IMR-90 (cell line): ENCODE measurements at regions not wholly inside any gene's neighbourhood (a gene's known extent, or its start where the extent isn't known, plus 50 kb on each side); places are given as distances from the start of the nearest gene placed in this dataset.

Experiments used
- ATAC-seq: fragments of 200-7000 bp; cut with Tn5 transposase; 2 replicates; pipeline ENCODE4 v1.9.1; 2020; ENCODE audit warnings: low read depth, mild to moderate bottlenecking, moderate library complexity
- BruUV-seq: library from RNA; stranded (reverse); fragments of 400-500 nt; replicated peaks from 2 replicates; lab custom pipeline; 2021; lab: Mats Ljungman, UMichigan
- CTCF ChIA-PET: fragments of 300-600 bp; formaldehyde crosslinking; extraction: SDS; loops from one replicate; lab custom pipeline; 2021; ENCODE audit warnings: antibody characterized with exemption; lab: Yijun Ruan, JAX
- POLR2A ChIA-PET: fragments of 300-600 bp; sonication (Branson Sonifier 250); formaldehyde crosslinking; loops from one replicate; lab custom pipeline; 2022; ENCODE audit warnings: antibody characterized with exemption; ENCODE audit not compliant: unreplicated experiment; lab: Charles Lee
- DNase-seq: peaks from one replicate; pipeline ENCODE4 v3.0.0; 2013
- H2AFZ ChIP-seq: replicated peaks from 2 replicates; pipeline ENCODE3; 2013; ENCODE audit warnings: low read length, mild to moderate bottlenecking; ENCODE audit not compliant: poor library complexity
- H2AK5ac ChIP-seq: 2 replicates; pipeline ENCODE4 v1.6.1; 2013; ENCODE audit warnings: low read depth, low read length, inconsistent platforms
- H2AK9ac ChIP-seq: replicated peaks from 2 replicates; pipeline ENCODE3; 2013; ENCODE audit warnings: mild to moderate bottlenecking, low read depth, low read length, moderate library complexity; ENCODE audit not compliant: poor library complexity
- H2BK120ac ChIP-seq: 2 replicates; pipeline ENCODE4 v1.6.1; 2013; ENCODE audit warnings: low read depth, low read length, inconsistent platforms
- H2BK15ac ChIP-seq: 3 replicates; pipeline ENCODE4 v1.6.1; 2013; ENCODE audit warnings: low read depth, low read length, inconsistent platforms
- H2BK20ac ChIP-seq: 2 replicates; pipeline ENCODE4 v1.6.1; 2013; ENCODE audit warnings: low read depth, mild to moderate bottlenecking, inconsistent platforms, low read length, moderate library complexity
- H2BK5ac ChIP-seq: 2 replicates; pipeline ENCODE4 v1.6.1; 2013; ENCODE audit warnings: mild to moderate bottlenecking, low read depth, low read length, inconsistent platforms; ENCODE audit not compliant: poor library complexity, severe bottlenecking
- H3K14ac ChIP-seq: replicated peaks from 2 replicates; pipeline ENCODE4 v1.6.1; 2013; ENCODE audit warnings: low read depth, low read length, inconsistent platforms
- H3K18ac ChIP-seq: 2 replicates; pipeline ENCODE4 v1.6.1; 2013; ENCODE audit warnings: low read depth, low read length, control low read depth
- H3K23ac ChIP-seq: 2 replicates; pipeline ENCODE4 v1.6.1; 2013; ENCODE audit warnings: low read depth, low read length, inconsistent platforms
- H3K27ac ChIP-seq: 2 replicates; pipeline ENCODE4 v1.5.1; 2013; ENCODE audit warnings: mild to moderate bottlenecking, control low read depth, low read length; ENCODE audit not compliant: insufficient read depth
- H3K27me3 ChIP-seq: 2 replicates; pipeline ENCODE4 v1.6.1; 2013; ENCODE audit warnings: low read length; ENCODE audit not compliant: control insufficient read depth, insufficient read depth
- H3K36me3 ChIP-seq: 2 replicates; pipeline ENCODE4 v1.6.1; 2013; ENCODE audit warnings: low read length, mixed read lengths; ENCODE audit not compliant: control insufficient read depth, insufficient read depth
- H3K4ac ChIP-seq: 2 replicates; pipeline ENCODE4 v1.6.1; 2013; ENCODE audit warnings: low read depth, low read length, inconsistent platforms
- H3K4me1 ChIP-seq: 2 replicates; pipeline ENCODE4 v1.6.1; 2013; ENCODE audit warnings: low read length, mixed read lengths; ENCODE audit not compliant: control insufficient read depth, insufficient read depth
- H3K4me2 ChIP-seq: 2 replicates; pipeline ENCODE4 v1.6.1; 2013; ENCODE audit warnings: low read depth, mild to moderate bottlenecking, control low read depth, low read length, moderate library complexity
- H3K4me3 ChIP-seq: 2 replicates; pipeline ENCODE4 v1.5.1; 2013; ENCODE audit warnings: low read depth, mild to moderate bottlenecking, control low read depth, low read length, moderate library complexity; ENCODE audit not compliant: insufficient read depth
- H3K56ac ChIP-seq: 2 replicates; pipeline ENCODE4 v1.6.1; 2013; ENCODE audit warnings: low read length, inconsistent platforms; ENCODE audit not compliant: insufficient read depth; ENCODE audit errors: extremely low read depth
- H3K79me1 ChIP-seq, 2 experiments: 2 replicates each; pipeline ENCODE4 v1.6.1; 2013; ENCODE audit warnings: low read length in 2 of 2, inconsistent platforms in 1 of 2, low read depth in 1 of 2
- H3K9ac ChIP-seq: 2 replicates; pipeline ENCODE4 v1.6.1; 2013; ENCODE audit warnings: low read depth, low read length, control low read depth
- H3K9me1 ChIP-seq: 2 replicates; pipeline ENCODE4 v1.6.1; 2013; ENCODE audit warnings: low read length, inconsistent platforms; ENCODE audit not compliant: insufficient read depth
- H3K9me3 ChIP-seq: 2 replicates; pipeline ENCODE4 v1.6.1; 2013; ENCODE audit warnings: low read length; ENCODE audit not compliant: control insufficient read depth, insufficient read depth
- H4K20me1 ChIP-seq: 2 replicates; pipeline ENCODE4 v1.6.1; 2013; ENCODE audit warnings: low read length, inconsistent platforms; ENCODE audit not compliant: insufficient read depth
- H4K5ac ChIP-seq: 2 replicates; pipeline ENCODE4 v1.6.1; 2013; ENCODE audit warnings: mild to moderate bottlenecking, low read depth, low read length, control low read depth
- H4K8ac ChIP-seq, 2 experiments: 2 replicates each; pipeline ENCODE4 v1.6.1; 2013; ENCODE audit warnings: low read depth in 2 of 2, low read length in 2 of 2, control low read depth in 1 of 2, inconsistent platforms in 1 of 2
- H4K91ac ChIP-seq: 2 replicates; pipeline ENCODE4 v1.6.1; 2013; ENCODE audit warnings: low read depth, low read length, inconsistent platforms; ENCODE audit not compliant: insufficient read depth
- BHLHE40 ChIP-seq: fragments of 150-350 bp; IDR thresholded peaks from 2 replicates; pipeline ENCODE4 v1.6.1; 2016; ENCODE audit warnings: mild to moderate bottlenecking, low read depth, low read length
- CEBPB ChIP-seq: IDR thresholded peaks from 2 replicates; pipeline ENCODE4 v1.6.1; 2012; ENCODE audit warnings: low read depth, low read length, improper control_type of control experiment
- CHD1 ChIP-seq: IDR thresholded peaks from 2 replicates; pipeline ENCODE4 v1.6.1; 2012; ENCODE audit warnings: low read depth, low read length, improper control_type of control experiment
- FOS ChIP-seq: fragments of 150-350 bp; IDR thresholded peaks from 2 replicates; pipeline ENCODE4 v1.6.1; 2016; ENCODE audit warnings: low read depth, low read length
- MAFK ChIP-seq: IDR thresholded peaks from 2 replicates; pipeline ENCODE4 v1.6.1; 2012; ENCODE audit warnings: low read depth, low read length, improper control_type of control experiment
- MAZ ChIP-seq: IDR thresholded peaks from 2 replicates; pipeline ENCODE4 v1.6.1; 2012; ENCODE audit warnings: low read depth, mild to moderate bottlenecking, low read length, improper control_type of control experiment, moderate library complexity, borderline replicate concordance
- MXI1 ChIP-seq: IDR thresholded peaks from 2 replicates; pipeline ENCODE4 v1.6.1; 2012; ENCODE audit warnings: low read depth, mild to moderate bottlenecking, low read length, moderate library complexity, borderline replicate concordance
- NFE2L2 ChIP-seq: fragments of 150-350 bp; IDR thresholded peaks from 2 replicates; pipeline ENCODE4 v1.6.1; 2016; ENCODE audit warnings: low read depth, mild to moderate bottlenecking, low read length
- POLR2A ChIP-seq: IDR thresholded peaks from 2 replicates; pipeline ENCODE4 v1.6.1; 2012; ENCODE audit warnings: mild to moderate bottlenecking, low read depth, low read length
- RAD21 ChIP-seq: IDR thresholded peaks from 2 replicates; pipeline ENCODE4 v1.6.1; 2012; ENCODE audit warnings: low read length, improper control_type of control experiment
- RCOR1 ChIP-seq: IDR thresholded peaks from 2 replicates; pipeline ENCODE4 v1.6.1; 2012; ENCODE audit warnings: mild to moderate bottlenecking, low read length, improper control_type of control experiment; ENCODE audit not compliant: insufficient replicate concordance
- RFX5 ChIP-seq: IDR thresholded peaks from 2 replicates; pipeline ENCODE4 v1.8.0; 2012; ENCODE audit warnings: low read depth, mild to moderate bottlenecking, low read length, moderate library complexity
- SMC3 ChIP-seq: fragments of 150-350 bp; IDR thresholded peaks from 2 replicates; pipeline ENCODE4 v1.6.1; 2016; ENCODE audit warnings: low read depth, mild to moderate bottlenecking, antibody characterized with exemption, low read length, moderate library complexity
- WGBS, 2 experiments: methylation state at CpG; one replicate each; pipeline versions ENCODE4 v1.1.5 to v1.1.7; 2013; ENCODE audit warnings: missing lambda C conversion rate in 2 of 2; ENCODE audit not compliant: insufficient read length in 1 of 2; ENCODE audit errors: extremely low coverage in 2 of 2; 5-methylcytosine and 5-hydroxymethylcytosine counted together
- dilution Hi-C: fragments of 300-500 bp; cut with HindIII; formaldehyde crosslinking; loops from one replicate; pipeline ENCODE4 v1.14.3; 2018; ENCODE audit warnings: low sequenced_read_pairs; ENCODE audit not compliant: unreplicated experiment
- in situ Hi-C: fragments of 300-500 bp; cut with MboI; formaldehyde crosslinking; loops from 3 replicates; pipeline ENCODE4 v1.14.3; 2019; ENCODE audit warnings: low sequenced_read_pairs, inconsistent platforms, mixed read lengths
- intact Hi-C: fragments of 100-400 bp; cut with micrococcal nuclease; formaldehyde crosslinking; loops from 2 replicates; pipeline ENCODE4 v1.10.0; 2022
- TF ChIP-seq, protein P1 (sequence below): fragments of 150-350 bp; IDR thresholded peaks from 2 replicates; pipeline ENCODE4 v1.6.1; 2017; ENCODE audit warnings: mild to moderate bottlenecking, antibody characterized with exemption, low read length, low read depth
- TF ChIP-seq, protein P2 (sequence below): conservative IDR thresholded peaks from 2 replicates; pipeline ENCODE4 v1.5.1; 2012; ENCODE audit warnings: mild to moderate bottlenecking, low read depth, low read length, improper control_type of control experiment
- TF ChIP-seq, protein P3 (sequence below): fragments of 150-350 bp; IDR thresholded peaks from 2 replicates; pipeline ENCODE4 v1.6.1; 2016; ENCODE audit warnings: low read depth, mild to moderate bottlenecking, low read length, moderate library complexity, borderline replicate concordance

- no peaks in the 10 kb centered on the region for H3K4me1 ChIP-seq
- 40% methylated on average over 1 of the region's 2 CpGs; no CpG with 5 or more reads in 1 of the 2 experiments for WGBS, 2 experiments
- ChIA-PET POLR2A (no interaction called here), CTCF (no interaction called here)
- no peaks in the 10 kb centered on the region for H3K9me3 ChIP-seq
- H3K27me3 ChIP-seq, result no peaks in the 10 kb centered on the region
- no peak overlapping the region for H2AK9ac ChIP-seq
- BruUV-seq, result no TSS peak
- no peak overlapping the region for H2AK5ac ChIP-seq
- H3K4ac ChIP-seq, result no peak overlapping the region
- DNase-seq (no peak), ATAC-seq (no peak)
- in situ Hi-C loops, result no loop called here
- TF ChIP-seq FOS (no peak), CHD1 (no peak), MAFK (no peak), RCOR1 (no peak), MXI1 (no peak), SMC3 (no peak), MAZ (no peak), RAD21 (no peak), RFX5 (no peak), NFE2L2 (no peak), CEBPB (no peak), BHLHE40 (no peak), POLR2A (no peak)
- TF ChIP-seq, protein P1, sequence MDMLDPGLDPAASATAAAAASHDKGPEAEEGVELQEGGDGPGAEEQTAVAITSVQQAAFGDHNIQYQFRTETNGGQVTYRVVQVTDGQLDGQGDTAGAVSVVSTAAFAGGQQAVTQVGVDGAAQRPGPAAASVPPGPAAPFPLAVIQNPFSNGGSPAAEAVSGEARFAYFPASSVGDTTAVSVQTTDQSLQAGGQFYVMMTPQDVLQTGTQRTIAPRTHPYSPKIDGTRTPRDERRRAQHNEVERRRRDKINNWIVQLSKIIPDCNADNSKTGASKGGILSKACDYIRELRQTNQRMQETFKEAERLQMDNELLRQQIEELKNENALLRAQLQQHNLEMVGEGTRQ, result no peak
- TF ChIP-seq, protein P2, sequence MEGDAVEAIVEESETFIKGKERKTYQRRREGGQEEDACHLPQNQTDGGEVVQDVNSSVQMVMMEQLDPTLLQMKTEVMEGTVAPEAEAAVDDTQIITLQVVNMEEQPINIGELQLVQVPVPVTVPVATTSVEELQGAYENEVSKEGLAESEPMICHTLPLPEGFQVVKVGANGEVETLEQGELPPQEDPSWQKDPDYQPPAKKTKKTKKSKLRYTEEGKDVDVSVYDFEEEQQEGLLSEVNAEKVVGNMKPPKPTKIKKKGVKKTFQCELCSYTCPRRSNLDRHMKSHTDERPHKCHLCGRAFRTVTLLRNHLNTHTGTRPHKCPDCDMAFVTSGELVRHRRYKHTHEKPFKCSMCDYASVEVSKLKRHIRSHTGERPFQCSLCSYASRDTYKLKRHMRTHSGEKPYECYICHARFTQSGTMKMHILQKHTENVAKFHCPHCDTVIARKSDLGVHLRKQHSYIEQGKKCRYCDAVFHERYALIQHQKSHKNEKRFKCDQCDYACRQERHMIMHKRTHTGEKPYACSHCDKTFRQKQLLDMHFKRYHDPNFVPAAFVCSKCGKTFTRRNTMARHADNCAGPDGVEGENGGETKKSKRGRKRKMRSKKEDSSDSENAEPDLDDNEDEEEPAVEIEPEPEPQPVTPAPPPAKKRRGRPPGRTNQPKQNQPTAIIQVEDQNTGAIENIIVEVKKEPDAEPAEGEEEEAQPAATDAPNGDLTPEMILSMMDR, result no peak
- TF ChIP-seq, protein P3, sequence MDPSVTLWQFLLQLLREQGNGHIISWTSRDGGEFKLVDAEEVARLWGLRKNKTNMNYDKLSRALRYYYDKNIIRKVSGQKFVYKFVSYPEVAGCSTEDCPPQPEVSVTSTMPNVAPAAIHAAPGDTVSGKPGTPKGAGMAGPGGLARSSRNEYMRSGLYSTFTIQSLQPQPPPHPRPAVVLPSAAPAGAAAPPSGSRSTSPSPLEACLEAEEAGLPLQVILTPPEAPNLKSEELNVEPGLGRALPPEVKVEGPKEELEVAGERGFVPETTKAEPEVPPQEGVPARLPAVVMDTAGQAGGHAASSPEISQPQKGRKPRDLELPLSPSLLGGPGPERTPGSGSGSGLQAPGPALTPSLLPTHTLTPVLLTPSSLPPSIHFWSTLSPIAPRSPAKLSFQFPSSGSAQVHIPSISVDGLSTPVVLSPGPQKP, result no peak
- H4K20me1 ChIP-seq, result no peaks in the 10 kb centered on the region
- no peaks in the 10 kb centered on the region for H3K9me1 ChIP-seq
- H3K27ac ChIP-seq, result no peak overlapping the region
- H2AFZ ChIP-seq, result no peak overlapping the region
- no peak overlapping the region for H4K91ac ChIP-seq
- dilution Hi-C loops, result no loop called here
- no peak overlapping the region for H2BK5ac ChIP-seq
- intact Hi-C loops, result no loop called here
- H3K18ac ChIP-seq, result no peak overlapping the region
- H3K4me2 ChIP-seq, result no peak overlapping the region
- no peak overlapping the region for H3K56ac ChIP-seq
- H3K14ac ChIP-seq, result no peak overlapping the region
- H3K36me3 ChIP-seq, result no peaks in the 10 kb centered on the region
- no peak overlapping the region for H3K9ac ChIP-seq
- no peak overlapping the region for H4K8ac ChIP-seq
- H3K4me3 ChIP-seq, result no peak overlapping the region
- no peak overlapping the region for H2BK20ac ChIP-seq
- no peak overlapping the region for H3K23ac ChIP-seq
- no peak overlapping the region for H2BK120ac ChIP-seq
- H2BK15ac ChIP-seq, result no peak overlapping the region
- H3K79me1 ChIP-seq, result no peaks in the 10 kb centered on the region
- no peak overlapping the region for H4K5ac ChIP-seq
Observed at GRCh38 chr2:139228276-139228675, 448.1 kb upstream of the NXPH2 start.
